ENCODE measurements at regions not wholly inside any gene's neighbourhood (a gene's known extent, or its start where the extent isn't known, plus 50 kb on each side); places are given as distances from the start of the nearest gene placed in this dataset.

GRCh38 chr7:3214090-3214413 is 87.0 kb upstream of the SDK1 start:
- TF ChIP-seq EZH2phosphoT487 (IDR thresholded peaks at IDR 0.05; ENCODE audit: borderline replicate concordance, low read length), result no peak
- no peak for TF ChIP-seq CTCF (IDR thresholded peaks at IDR 0.05; ENCODE audit: low read depth, low read length, poor library complexity, severe bottlenecking)
